Endothelial cell of umbilical vein (primary cell): ENCODE measurements at regions not wholly inside any gene's neighbourhood (a gene's known extent, or its start where the extent isn't known, plus 50 kb on each side); places are given as distances from the start of the nearest gene placed in this dataset.

ENCODE experiments used
- BruUV-seq: library from RNA; stranded (reverse); fragments of 400-500 nt; replicated peaks from 2 replicates; lab custom pipeline; 2021; lab: Mats Ljungman, UMichigan
- CTCF ChIA-PET: fragments of 300-600, 350-600 bp; sonication (Branson Sonifier 250); formaldehyde crosslinking; loops from one replicate; lab custom pipeline; 2021; ENCODE audit warnings: antibody characterized with exemption, inconsistent platforms; lab: Charles Lee
- POLR2A ChIA-PET: fragments of 300-600, 350-600 bp; sonication (Branson Sonifier 250); formaldehyde crosslinking; loops from one replicate; lab custom pipeline; 2021; ENCODE audit warnings: antibody characterized with exemption, inconsistent platforms; lab: Charles Lee
- DNase-seq: peaks from one replicate; pipeline ENCODE4 v3.0.0-alpha.2; 2011; ENCODE audit warnings: low read depth, low spot score
- FAIRE-seq: peaks from 2 replicates; lab custom pipeline; 2011; peaks lifted over from hg19 to GRCh38; lab: Jason Lieb, UNC
- H2AFZ ChIP-seq: 2 replicates; pipeline ENCODE4 v1.6.0; 2012; ENCODE audit warnings: low read depth, low read length, control low read depth, inconsistent platforms
- H3K27ac ChIP-seq: 2 replicates; pipeline ENCODE4 v1.5.1; 2011; ENCODE audit warnings: low read depth, mild to moderate bottlenecking, control low read depth, low read length, moderate library complexity; ENCODE audit not compliant: insufficient read depth
- H3K27me3 ChIP-seq, 2 experiments: 2 replicates each; pipeline versions ENCODE4 v1.6.0 to v1.6.1; 2011; ENCODE audit warnings: low read length in 2 of 2, mixed read lengths in 1 of 2; ENCODE audit not compliant: control insufficient read depth in 2 of 2, insufficient read depth in 2 of 2
- H3K36me3 ChIP-seq, 2 experiments: 2 replicates in 1 of 2; 3 replicates in 1 of 2; pipeline ENCODE4 v1.5.1; 2011; ENCODE audit warnings: low read length in 2 of 2, mild to moderate bottlenecking in 1 of 2, moderate library complexity in 1 of 2; ENCODE audit not compliant: control insufficient read depth in 2 of 2, insufficient read depth in 2 of 2; ENCODE audit errors: extremely low read depth in 1 of 2
- H3K4me1 ChIP-seq: 3 replicates; pipeline ENCODE4 v1.5.1; 2011; ENCODE audit warnings: mild to moderate bottlenecking, low read length; ENCODE audit not compliant: control insufficient read depth, insufficient read depth; ENCODE audit errors: extremely low read depth
- H3K4me2 ChIP-seq: 2 replicates; pipeline ENCODE4 v1.6.1; 2011; ENCODE audit warnings: low read length, control low read depth, mixed read lengths; ENCODE audit not compliant: insufficient read depth
- H3K4me3 ChIP-seq, 3 experiments: fragments of 200-600 bp in 1 of 3; sonication (generic), shearing (Covaris generic) in 1 of 3; replicated peaks in 1 of 3; 2 replicates each; pipeline ENCODE4 v1.5.1; 2011 to 2016; ENCODE audit warnings: control low read depth in 3 of 3, low read length in 3 of 3, mild to moderate bottlenecking in 2 of 3, inconsistent platforms in 1 of 3, low read depth in 1 of 3, moderate library complexity in 1 of 3; ENCODE audit not compliant: insufficient read depth in 1 of 3
- H3K79me2 ChIP-seq: 2 replicates; pipeline ENCODE4 v1.6.0; 2012; ENCODE audit warnings: low read length, inconsistent platforms; ENCODE audit not compliant: control insufficient read depth, insufficient read depth
- H3K9ac ChIP-seq: replicated peaks from 2 replicates; pipeline ENCODE3; 2011; ENCODE audit warnings: low read length, control low read depth; ENCODE audit not compliant: insufficient read depth; ENCODE audit errors: extremely low read depth
- H3K9me1 ChIP-seq: replicated peaks from 3 replicates; pipeline ENCODE4 v1.6.0; 2011; ENCODE audit warnings: mild to moderate bottlenecking, low read length; ENCODE audit not compliant: control insufficient read depth, insufficient read depth; ENCODE audit errors: extremely low read depth
- H3K9me3 ChIP-seq: replicated peaks from 2 replicates; pipeline ENCODE4 v1.5.1; 2012; ENCODE audit warnings: low read length, inconsistent platforms; ENCODE audit not compliant: control insufficient read depth, insufficient read depth
- H4K20me1 ChIP-seq: replicated peaks from 2 replicates; pipeline ENCODE3; 2011; ENCODE audit warnings: mild to moderate bottlenecking, low read length; ENCODE audit not compliant: control insufficient read depth, insufficient read depth; ENCODE audit errors: extremely low read depth
- CTCF ChIP-seq, 2 donors: IDR thresholded peaks; 1 replicate in 1 of 2; 2 replicates in 1 of 2; pipeline ENCODE4 v1.5.1; 2011; ENCODE audit warnings: low read length in 2 of 2, mild to moderate bottlenecking in 2 of 2, moderate library complexity in 2 of 2, control low read depth in 1 of 2, inconsistent platforms in 1 of 2, low read depth in 1 of 2; ENCODE audit not compliant: insufficient read depth in 1 of 2; ENCODE audit errors: extremely low read depth in 1 of 2
- GATA2 ChIP-seq: IDR thresholded peaks from 2 replicates; pipeline ENCODE4 v1.7.0; 2011; ENCODE audit warnings: low read depth, mild to moderate bottlenecking, moderate library complexity, mixed read lengths, low read length; ENCODE audit not compliant: insufficient read length, insufficient read depth
- MAX ChIP-seq: IDR thresholded peaks from 2 replicates; pipeline ENCODE4 v1.6.1; 2011; ENCODE audit not compliant: insufficient read depth, insufficient read length
- POLR2A ChIP-seq: IDR thresholded peaks from 2 replicates; pipeline ENCODE4 v1.6.1; 2012; ENCODE audit warnings: low read depth, mild to moderate bottlenecking, control low read depth, low read length
- dilution Hi-C: fragments of 300-500 bp; cut with MboI; formaldehyde crosslinking; loops from one replicate; pipeline ENCODE4 v1.15.0; 2019; ENCODE audit warnings: low sequenced_read_pairs; ENCODE audit not compliant: extremely low pct_ligation_motif_present
- intact Hi-C: fragments of 100-400 bp; cut with micrococcal nuclease; formaldehyde crosslinking; loops from one replicate; pipeline ENCODE4 v1.10.0; 2022

GRCh38 chr1:55819011-55819410, 603.8 kb upstream of the USP24 start:
- no peaks in the 10 kb centered on the region for H3K4me1 ChIP-seq
- intact Hi-C loops = no loop called here
- no peaks in the 10 kb centered on the region for H3K36me3 ChIP-seq
- dilution Hi-C loops = no loop called here
- H3K27me3 ChIP-seq = no peaks in the 10 kb centered on the region
- no peaks in the 10 kb centered on the region for H3K79me2 ChIP-seq
- no peak for FAIRE-seq
- no peak overlapping the region for H2AFZ ChIP-seq
- no peak overlapping the region for H3K9ac ChIP-seq
- no peak overlapping the region for H3K4me3 ChIP-seq
- BruUV-seq = no TSS peak
- no peaks in the 10 kb centered on the region for H3K9me1 ChIP-seq
- CTCF ChIA-PET = no interaction called here
- no peak overlapping the region for H3K27ac ChIP-seq
- H3K9me3 ChIP-seq = no peaks in the 10 kb centered on the region
- no peaks in the 10 kb centered on the region for H4K20me1 ChIP-seq
- POLR2A ChIA-PET = no interaction called here
- TF ChIP-seq POLR2A (no peak), GATA2 (no peak), MAX (no peak), CTCF (IDR thresholded peaks at IDR 0.05; ENCODE audit: extremely low read depth in 1 of 2, insufficient read depth in 1 of 2, low read depth in 1 of 2, low read length in 2 of 2) (no peak)
- DNase-seq = no peak
- H3K4me2 ChIP-seq = no peak overlapping the region
